Thoracic aorta (tissue), 2 donors: ENCODE measurements at regions not wholly inside any gene's neighbourhood (a gene's known extent, or its start where the extent isn't known, plus 50 kb on each side); places are given as distances from the start of the nearest gene placed in this dataset.

Source experiments
- ATAC-seq: fragments of 150-250 bp; one replicate; pipeline ENCODE4 v1.8.0; 2017; ENCODE audit warnings: low read depth; ENCODE audit not compliant: insufficient number of reproducible peaks, low FRiP score
- DNase-seq: peaks from one replicate; pipeline ENCODE4 v3.0.0-alpha.2; 2020; ENCODE audit warnings: low spot score
- H3K27ac ChIP-seq, 2 donors: fragments of 200-600 bp; sonication (generic); 1 replicate in 1 of 2; 2 replicates in 1 of 2; pipeline ENCODE4 v1.5.1; 2016; ENCODE audit warnings: mild to moderate bottlenecking in 2 of 2, moderate library complexity in 2 of 2
- H3K27me3 ChIP-seq: fragments of 200-600 bp; sonication (generic); replicated peaks from 2 replicates; pipeline ENCODE4 v1.6.0; 2016; ENCODE audit warnings: mild to moderate bottlenecking; ENCODE audit not compliant: insufficient read depth
- H3K36me3 ChIP-seq: fragments of 200-600 bp; sonication (generic); one replicate; pipeline ENCODE4 v1.5.1; 2016
- H3K4me1 ChIP-seq, 2 donors: fragments of 200-600 bp; sonication (generic); 1 replicate in 1 of 2; 2 replicates in 1 of 2; pipeline versions ENCODE4 v1.5.1 to v1.6.0; 2016; ENCODE audit warnings: low read depth in 2 of 2, mild to moderate bottlenecking in 1 of 2; ENCODE audit not compliant: control insufficient read depth in 1 of 2
- H3K4me3 ChIP-seq: fragments of 200-600 bp; sonication (generic); 2 replicates; pipeline ENCODE4 v1.5.1; 2016; ENCODE audit warnings: mild to moderate bottlenecking
- H3K9me3 ChIP-seq: fragments of 200-600 bp; sonication (generic); 2 replicates; pipeline ENCODE4 v1.5.1; 2016
- TF ChIP-seq, protein P1 (sequence below): fragments of 200-600 bp; sonication (generic); IDR thresholded peaks from one replicate; pipeline ENCODE4 v1.5.1; 2019; ENCODE audit warnings: antibody characterized with exemption

DNA sequence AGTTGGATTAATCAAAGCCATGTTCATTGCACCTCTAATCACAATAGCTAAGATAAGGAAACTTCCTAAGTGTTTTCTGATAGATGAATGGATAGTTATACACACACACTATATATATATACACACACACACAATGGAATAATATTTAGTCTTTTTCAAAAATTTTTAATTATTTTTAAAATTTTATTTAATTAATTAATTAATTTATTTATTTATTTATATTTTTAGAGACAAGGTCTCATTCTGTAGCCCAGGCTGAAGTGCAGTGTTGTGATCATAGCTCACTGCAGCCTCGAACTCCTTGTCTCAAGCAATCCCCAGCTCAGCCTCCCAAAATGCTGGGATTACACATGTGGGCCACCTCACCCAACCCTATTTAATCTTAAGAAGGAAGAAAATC lies 481.0 kb upstream of the TNP1 start:
- Histone ChIP-seq H3K4me1 (no peaks in the 10 kb centered on the region), H3K27me3 (no peaks in the 10 kb centered on the region), H3K27ac (no peak overlapping the region), H3K4me3 (no peak overlapping the region), H3K36me3 (no peaks in the 10 kb centered on the region), H3K9me3 (no peaks in the 10 kb centered on the region)
- no peak for DNase-seq
- TF ChIP-seq, protein P1, sequence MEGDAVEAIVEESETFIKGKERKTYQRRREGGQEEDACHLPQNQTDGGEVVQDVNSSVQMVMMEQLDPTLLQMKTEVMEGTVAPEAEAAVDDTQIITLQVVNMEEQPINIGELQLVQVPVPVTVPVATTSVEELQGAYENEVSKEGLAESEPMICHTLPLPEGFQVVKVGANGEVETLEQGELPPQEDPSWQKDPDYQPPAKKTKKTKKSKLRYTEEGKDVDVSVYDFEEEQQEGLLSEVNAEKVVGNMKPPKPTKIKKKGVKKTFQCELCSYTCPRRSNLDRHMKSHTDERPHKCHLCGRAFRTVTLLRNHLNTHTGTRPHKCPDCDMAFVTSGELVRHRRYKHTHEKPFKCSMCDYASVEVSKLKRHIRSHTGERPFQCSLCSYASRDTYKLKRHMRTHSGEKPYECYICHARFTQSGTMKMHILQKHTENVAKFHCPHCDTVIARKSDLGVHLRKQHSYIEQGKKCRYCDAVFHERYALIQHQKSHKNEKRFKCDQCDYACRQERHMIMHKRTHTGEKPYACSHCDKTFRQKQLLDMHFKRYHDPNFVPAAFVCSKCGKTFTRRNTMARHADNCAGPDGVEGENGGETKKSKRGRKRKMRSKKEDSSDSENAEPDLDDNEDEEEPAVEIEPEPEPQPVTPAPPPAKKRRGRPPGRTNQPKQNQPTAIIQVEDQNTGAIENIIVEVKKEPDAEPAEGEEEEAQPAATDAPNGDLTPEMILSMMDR: no peak
- no peak for ATAC-seq

DNA sequence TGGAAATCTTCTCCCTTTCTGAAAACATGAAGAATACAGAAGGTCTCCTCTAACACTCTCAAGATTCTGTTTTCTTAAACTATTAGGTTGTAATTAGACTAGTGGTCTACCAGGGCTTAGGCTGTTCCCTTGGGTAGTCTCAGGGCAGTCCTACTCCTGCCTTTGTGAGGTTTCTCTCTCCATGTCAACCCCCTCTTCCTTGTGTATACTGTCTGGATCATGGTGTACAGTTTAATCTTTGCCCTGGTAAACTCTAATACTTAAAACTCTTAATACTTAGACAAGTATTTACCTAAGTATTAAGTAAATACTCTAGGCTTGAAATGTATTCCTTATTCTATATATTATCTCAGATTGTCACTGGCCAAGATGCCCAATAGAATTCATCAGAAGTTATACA lies 480.3 kb upstream of the TNP1 start:
- DNase-seq: no peak
- Histone ChIP-seq H3K9me3 (no peaks in the 10 kb centered on the region), H3K36me3 (no peaks in the 10 kb centered on the region), H3K4me3 (no peak overlapping the region), H3K27me3 (no peaks in the 10 kb centered on the region), H3K27ac (no peak overlapping the region), H3K4me1 (no peaks in the 10 kb centered on the region)
- TF ChIP-seq, protein P1: no peak
- ATAC-seq: no peak

DNA sequence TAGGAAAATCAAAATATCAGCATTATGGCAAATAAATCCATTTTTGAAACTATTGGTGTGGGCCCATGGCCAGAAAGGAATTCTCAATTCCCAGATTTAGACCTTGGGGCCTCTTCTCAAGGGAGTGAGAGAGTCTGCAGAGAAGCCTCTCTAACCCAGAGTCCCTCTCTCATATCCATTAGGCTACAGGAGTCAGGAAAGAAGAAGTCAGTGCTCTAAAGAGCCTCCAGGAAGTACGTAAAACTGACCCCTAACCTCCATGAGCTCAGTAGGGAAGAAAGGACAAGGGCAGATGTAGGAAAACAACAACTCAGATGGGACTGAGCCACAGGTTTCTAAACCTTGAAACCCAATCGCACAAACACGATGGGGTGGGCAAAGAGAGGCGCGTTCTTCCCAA lies 479.9 kb upstream of the TNP1 start:
- H3K4me1 ChIP-seq: no peaks in the 10 kb centered on the region
- no peak overlapping the region for H3K4me3 ChIP-seq
- TF ChIP-seq, protein P1: no peak
- H3K9me3 ChIP-seq: no peaks in the 10 kb centered on the region
- no peak overlapping the region for H3K27ac ChIP-seq
- H3K27me3 ChIP-seq: no peaks in the 10 kb centered on the region
- ATAC-seq (no peak), DNase-seq (no peak)
- H3K36me3 ChIP-seq: no peaks in the 10 kb centered on the region

DNA sequence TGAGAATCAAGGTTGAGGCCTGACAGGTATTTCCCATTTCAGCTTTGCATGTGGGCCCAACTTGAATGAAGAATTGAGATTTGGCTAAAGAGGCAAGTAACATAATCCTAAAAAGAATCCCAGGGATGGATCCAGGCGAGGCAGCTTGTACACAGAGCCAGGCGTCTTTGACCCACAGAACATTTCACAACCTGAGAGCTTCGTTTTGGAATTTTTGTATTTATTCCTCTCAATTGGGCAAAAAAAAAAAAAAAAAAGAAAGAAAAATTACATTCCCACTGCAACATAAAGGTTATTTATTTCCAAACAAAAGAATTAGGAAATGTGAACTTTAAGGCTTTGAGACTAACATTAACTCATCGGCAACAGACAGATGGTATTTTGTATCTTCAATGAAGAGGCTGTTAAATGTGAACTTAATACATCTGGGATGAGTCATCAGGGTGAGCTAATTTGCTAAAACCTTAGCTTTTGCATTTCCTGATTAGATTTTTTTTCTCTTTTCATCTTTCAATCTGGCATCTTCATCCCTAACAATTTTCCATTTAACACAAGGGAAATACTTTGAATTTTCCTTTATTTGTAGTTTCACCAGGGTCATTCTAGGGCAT lies 478.5 kb upstream of the TNP1 start:
- no peak for DNase-seq

DNA sequence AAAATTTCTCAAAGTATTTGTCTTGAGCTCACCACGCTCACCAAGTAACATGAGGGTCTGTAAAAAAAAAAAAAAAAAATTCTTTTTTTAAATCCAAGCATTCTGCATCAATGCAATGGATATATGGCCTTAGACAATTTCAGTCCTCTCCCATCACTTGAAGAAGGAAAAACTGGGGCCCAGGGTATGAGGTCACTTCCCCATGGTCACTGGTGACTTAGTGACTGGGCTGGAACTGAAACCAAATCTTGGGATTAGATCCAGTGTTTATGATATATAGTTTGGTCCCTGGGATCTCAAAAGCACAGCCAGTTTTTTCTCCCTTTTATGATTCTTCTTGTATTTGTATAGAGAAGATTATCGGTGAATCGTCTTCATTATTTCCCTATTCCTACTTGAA lies 477.9 kb upstream of the TNP1 start:
- ATAC-seq (no peak), DNase-seq (no peak)
- Histone ChIP-seq H3K4me3 (no peak overlapping the region), H3K9me3 (no peaks in the 10 kb centered on the region), H3K27me3 (no peaks in the 10 kb centered on the region), H3K4me1 (peaks cover 3 to 11% of the 10 kb centered on the region in 2 donors), H3K27ac (no peak overlapping the region), H3K36me3 (no peaks in the 10 kb centered on the region)
- TF ChIP-seq, protein P1: no peak

More for the DNA sequence above, 478.5 kb upstream of the TNP1 start:
- Histone ChIP-seq H3K9me3 (no peaks in the 10 kb centered on the region), H3K4me1 (peaks cover 3 to 5% of the 10 kb centered on the region in 2 donors), H3K4me3 (no peak overlapping the region), H3K27ac (no peak overlapping the region), H3K27me3 (no peaks in the 10 kb centered on the region), H3K36me3 (no peaks in the 10 kb centered on the region)
- TF ChIP-seq, protein P1: no peak
- ATAC-seq: no peak
